ENCODE measurements at regions not wholly inside any gene's neighbourhood (a gene's known extent, or its start where the extent isn't known, plus 50 kb on each side); places are given as distances from the start of the nearest gene placed in this dataset.

DNA sequence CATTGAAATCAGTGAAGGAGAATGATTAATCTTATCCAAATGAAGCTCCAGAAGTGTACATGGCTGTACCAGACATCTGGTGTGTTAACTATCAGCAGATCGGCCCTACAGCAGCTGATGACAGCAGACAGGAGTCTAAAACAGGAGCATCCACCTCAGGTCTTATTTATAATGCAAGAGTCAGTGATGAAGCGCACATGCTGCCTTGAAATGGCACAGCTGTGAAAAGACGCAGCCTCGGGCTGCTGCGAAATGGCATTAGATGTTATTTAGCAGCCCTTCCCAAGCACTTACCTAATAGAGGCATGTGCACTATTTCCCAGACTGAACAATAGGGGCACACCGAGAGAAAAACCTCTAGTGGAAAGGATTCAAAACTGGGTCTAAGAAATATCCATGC is 472.3 kb upstream of the CBLB start:
- TF ChIP-seq, protein P1, sequence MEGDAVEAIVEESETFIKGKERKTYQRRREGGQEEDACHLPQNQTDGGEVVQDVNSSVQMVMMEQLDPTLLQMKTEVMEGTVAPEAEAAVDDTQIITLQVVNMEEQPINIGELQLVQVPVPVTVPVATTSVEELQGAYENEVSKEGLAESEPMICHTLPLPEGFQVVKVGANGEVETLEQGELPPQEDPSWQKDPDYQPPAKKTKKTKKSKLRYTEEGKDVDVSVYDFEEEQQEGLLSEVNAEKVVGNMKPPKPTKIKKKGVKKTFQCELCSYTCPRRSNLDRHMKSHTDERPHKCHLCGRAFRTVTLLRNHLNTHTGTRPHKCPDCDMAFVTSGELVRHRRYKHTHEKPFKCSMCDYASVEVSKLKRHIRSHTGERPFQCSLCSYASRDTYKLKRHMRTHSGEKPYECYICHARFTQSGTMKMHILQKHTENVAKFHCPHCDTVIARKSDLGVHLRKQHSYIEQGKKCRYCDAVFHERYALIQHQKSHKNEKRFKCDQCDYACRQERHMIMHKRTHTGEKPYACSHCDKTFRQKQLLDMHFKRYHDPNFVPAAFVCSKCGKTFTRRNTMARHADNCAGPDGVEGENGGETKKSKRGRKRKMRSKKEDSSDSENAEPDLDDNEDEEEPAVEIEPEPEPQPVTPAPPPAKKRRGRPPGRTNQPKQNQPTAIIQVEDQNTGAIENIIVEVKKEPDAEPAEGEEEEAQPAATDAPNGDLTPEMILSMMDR (IDR thresholded peaks at IDR 0.05; ENCODE audit: borderline replicate concordance, extremely low read depth, low read length, poor library complexity, severe bottlenecking) = no peak
- no peak for TF ChIP-seq EZH2 (IDR thresholded peaks at IDR 0.05; ENCODE audit: borderline replicate concordance, low read depth, low read length, severe bottlenecking)
